AG09319 (cell line): ENCODE measurements at regions not wholly inside any gene's neighbourhood (a gene's known extent, or its start where the extent isn't known, plus 50 kb on each side); places are given as distances from the start of the nearest gene placed in this dataset.
"Not testable (repeated sequence)": the region's sequence is repeated elsewhere in the genome, so short reads cannot be mapped to it uniquely, and the experiment has no call there.

Experiments
- DNase-seq: peaks from one replicate; pipeline ENCODE4 v3.0.0-alpha.2; 2010; ENCODE audit warnings: low read depth; ENCODE audit errors: extremely low read depth
- CTCF ChIP-seq: IDR thresholded peaks from 2 replicates; pipeline ENCODE4 v1.5.1; 2011; ENCODE audit warnings: low read depth, mild to moderate bottlenecking, inconsistent platforms, low read length, moderate library complexity

- DNase-seq = no peak
- no peak for TF ChIP-seq CTCF
Observed at GRCh38 chr17:20914658-20915057, 128.2 kb downstream of the USP22 start.

GRCh38 chr17:20916383-20916782 is 126.4 kb downstream of the USP22 start:
- no peak for TF ChIP-seq CTCF

GRCh38 chr17:20917610-20918306 is 125.1 kb downstream of the USP22 start:
- DNase-seq = not testable (repeated sequence)

More at GRCh38 chr17:20916383-20916782, 126.4 kb downstream of the USP22 start:
- no peak for DNase-seq

GRCh38 chr17:20920095-20920814 is 122.6 kb downstream of the USP22 start:
- TF ChIP-seq CTCF = no peak
- DNase-seq = no peak

- no peak for TF ChIP-seq CTCF
- DNase-seq = no peak
Observed at GRCh38 chr17:20920815-20921199, 122.0 kb downstream of the USP22 start.

GRCh38 chr17:20922128-20922670 is 120.6 kb downstream of the USP22 start:
- TF ChIP-seq CTCF = no peak
- no peak for DNase-seq

GRCh38 chr17:20924306-20924705 is 118.5 kb downstream of the USP22 start:
- TF ChIP-seq CTCF = no peak

More at GRCh38 chr17:20924306-20924705, 118.5 kb downstream of the USP22 start:
- DNase-seq = no peak
